ENCODE measurements at regions not wholly inside any gene's neighbourhood (a gene's known extent, or its start where the extent isn't known, plus 50 kb on each side); places are given as distances from the start of the nearest gene placed in this dataset.

DNA sequence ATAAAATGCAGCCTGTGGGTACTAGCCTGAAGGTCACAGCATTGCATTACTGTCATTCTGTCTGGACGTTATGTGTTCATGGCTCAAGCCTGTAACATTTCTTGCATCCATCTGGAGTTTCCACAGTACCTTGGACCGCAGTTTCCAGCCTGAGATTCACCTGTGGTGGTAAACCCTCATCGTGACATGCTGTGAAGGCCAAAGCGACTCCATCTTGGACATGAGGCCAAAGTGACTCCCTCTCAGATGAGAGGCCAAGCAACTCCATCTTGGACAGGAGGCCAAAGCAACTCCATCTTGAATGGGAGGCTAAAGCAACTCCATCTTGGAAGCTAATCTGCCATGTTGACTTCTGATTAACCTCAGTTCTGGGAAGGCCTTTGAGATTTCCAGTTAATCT lies 257.7 kb upstream of the MYT1L start:
- no peak for TF ChIP-seq PPARA (CRISPR knock-in tag; IDR thresholded peaks at IDR 0.05; ENCODE audit: borderline replicate concordance)
- no peak for TF ChIP-seq CSDC2 (CRISPR knock-in tag; IDR thresholded peaks at IDR 0.05)
- TF ChIP-seq, protein P1, sequence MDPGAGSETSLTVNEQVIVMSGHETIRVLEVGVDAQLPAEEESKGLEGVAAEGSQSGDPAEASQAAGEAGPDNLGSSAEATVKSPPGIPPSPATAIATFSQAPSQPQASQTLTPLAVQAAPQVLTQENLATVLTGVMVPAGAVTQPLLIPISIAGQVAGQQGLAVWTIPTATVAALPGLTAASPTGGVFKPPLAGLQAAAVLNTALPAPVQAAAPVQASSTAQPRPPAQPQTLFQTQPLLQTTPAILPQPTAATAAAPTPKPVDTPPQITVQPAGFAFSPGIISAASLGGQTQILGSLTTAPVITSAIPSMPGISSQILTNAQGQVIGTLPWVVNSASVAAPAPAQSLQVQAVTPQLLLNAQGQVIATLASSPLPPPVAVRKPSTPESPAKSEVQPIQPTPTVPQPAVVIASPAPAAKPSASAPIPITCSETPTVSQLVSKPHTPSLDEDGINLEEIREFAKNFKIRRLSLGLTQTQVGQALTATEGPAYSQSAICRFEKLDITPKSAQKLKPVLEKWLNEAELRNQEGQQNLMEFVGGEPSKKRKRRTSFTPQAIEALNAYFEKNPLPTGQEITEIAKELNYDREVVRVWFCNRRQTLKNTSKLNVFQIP (CRISPR knock-in tag; IDR thresholded peaks at IDR 0.05; ENCODE audit: borderline replicate concordance, low read depth): no peak
- TF ChIP-seq, protein P2, sequence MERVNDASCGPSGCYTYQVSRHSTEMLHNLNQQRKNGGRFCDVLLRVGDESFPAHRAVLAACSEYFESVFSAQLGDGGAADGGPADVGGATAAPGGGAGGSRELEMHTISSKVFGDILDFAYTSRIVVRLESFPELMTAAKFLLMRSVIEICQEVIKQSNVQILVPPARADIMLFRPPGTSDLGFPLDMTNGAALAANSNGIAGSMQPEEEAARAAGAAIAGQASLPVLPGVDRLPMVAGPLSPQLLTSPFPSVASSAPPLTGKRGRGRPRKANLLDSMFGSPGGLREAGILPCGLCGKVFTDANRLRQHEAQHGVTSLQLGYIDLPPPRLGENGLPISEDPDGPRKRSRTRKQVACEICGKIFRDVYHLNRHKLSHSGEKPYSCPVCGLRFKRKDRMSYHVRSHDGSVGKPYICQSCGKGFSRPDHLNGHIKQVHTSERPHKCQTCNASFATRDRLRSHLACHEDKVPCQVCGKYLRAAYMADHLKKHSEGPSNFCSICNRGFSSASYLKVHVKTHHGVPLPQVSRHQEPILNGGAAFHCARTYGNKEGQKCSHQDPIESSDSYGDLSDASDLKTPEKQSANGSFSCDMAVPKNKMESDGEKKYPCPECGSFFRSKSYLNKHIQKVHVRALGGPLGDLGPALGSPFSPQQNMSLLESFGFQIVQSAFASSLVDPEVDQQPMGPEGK (CRISPR knock-in tag; IDR thresholded peaks at IDR 0.05; ENCODE audit: borderline replicate concordance): no peak
- TF ChIP-seq OSR1 (CRISPR knock-in tag; IDR thresholded peaks at IDR 0.05): no peak
- TF ChIP-seq ZFP30 (CRISPR knock-in tag; IDR thresholded peaks at IDR 0.05): no peak
- no peak for TF ChIP-seq TOX (CRISPR knock-in tag; IDR thresholded peaks at IDR 0.05; ENCODE audit: borderline replicate concordance)
- TF ChIP-seq, protein P3, sequence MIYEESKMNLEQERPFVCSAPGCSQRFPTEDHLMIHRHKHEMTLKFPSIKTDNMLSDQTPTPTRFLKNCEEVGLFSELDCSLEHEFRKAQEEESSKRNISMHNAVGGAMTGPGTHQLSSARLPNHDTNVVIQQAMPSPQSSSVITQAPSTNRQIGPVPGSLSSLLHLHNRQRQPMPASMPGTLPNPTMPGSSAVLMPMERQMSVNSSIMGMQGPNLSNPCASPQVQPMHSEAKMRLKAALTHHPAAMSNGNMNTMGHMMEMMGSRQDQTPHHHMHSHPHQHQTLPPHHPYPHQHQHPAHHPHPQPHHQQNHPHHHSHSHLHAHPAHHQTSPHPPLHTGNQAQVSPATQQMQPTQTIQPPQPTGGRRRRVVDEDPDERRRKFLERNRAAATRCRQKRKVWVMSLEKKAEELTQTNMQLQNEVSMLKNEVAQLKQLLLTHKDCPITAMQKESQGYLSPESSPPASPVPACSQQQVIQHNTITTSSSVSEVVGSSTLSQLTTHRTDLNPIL (CRISPR knock-in tag; IDR thresholded peaks at IDR 0.05; ENCODE audit: low read depth): no peak
- no peak for TF ChIP-seq ZC3H10 (CRISPR knock-in tag; IDR thresholded peaks at IDR 0.05)
- no peak for TF ChIP-seq BACH2 (CRISPR knock-in tag; IDR thresholded peaks at IDR 0.05; ENCODE audit: borderline replicate concordance)
- TF ChIP-seq, protein P4, sequence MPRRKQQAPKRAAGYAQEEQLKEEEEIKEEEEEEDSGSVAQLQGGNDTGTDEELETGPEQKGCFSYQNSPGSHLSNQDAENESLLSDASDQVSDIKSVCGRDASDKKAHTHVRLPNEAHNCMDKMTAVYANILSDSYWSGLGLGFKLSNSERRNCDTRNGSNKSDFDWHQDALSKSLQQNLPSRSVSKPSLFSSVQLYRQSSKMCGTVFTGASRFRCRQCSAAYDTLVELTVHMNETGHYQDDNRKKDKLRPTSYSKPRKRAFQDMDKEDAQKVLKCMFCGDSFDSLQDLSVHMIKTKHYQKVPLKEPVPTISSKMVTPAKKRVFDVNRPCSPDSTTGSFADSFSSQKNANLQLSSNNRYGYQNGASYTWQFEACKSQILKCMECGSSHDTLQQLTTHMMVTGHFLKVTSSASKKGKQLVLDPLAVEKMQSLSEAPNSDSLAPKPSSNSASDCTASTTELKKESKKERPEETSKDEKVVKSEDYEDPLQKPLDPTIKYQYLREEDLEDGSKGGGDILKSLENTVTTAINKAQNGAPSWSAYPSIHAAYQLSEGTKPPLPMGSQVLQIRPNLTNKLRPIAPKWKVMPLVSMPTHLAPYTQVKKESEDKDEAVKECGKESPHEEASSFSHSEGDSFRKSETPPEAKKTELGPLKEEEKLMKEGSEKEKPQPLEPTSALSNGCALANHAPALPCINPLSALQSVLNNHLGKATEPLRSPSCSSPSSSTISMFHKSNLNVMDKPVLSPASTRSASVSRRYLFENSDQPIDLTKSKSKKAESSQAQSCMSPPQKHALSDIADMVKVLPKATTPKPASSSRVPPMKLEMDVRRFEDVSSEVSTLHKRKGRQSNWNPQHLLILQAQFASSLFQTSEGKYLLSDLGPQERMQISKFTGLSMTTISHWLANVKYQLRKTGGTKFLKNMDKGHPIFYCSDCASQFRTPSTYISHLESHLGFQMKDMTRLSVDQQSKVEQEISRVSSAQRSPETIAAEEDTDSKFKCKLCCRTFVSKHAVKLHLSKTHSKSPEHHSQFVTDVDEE (CRISPR knock-in tag; IDR thresholded peaks at IDR 0.05): no peak
- no peak for TF ChIP-seq TCF4 (CRISPR knock-in tag; IDR thresholded peaks at IDR 0.05; ENCODE audit: borderline replicate concordance)
- no peak for TF ChIP-seq ESRRG (CRISPR knock-in tag; IDR thresholded peaks at IDR 0.05)

DNA sequence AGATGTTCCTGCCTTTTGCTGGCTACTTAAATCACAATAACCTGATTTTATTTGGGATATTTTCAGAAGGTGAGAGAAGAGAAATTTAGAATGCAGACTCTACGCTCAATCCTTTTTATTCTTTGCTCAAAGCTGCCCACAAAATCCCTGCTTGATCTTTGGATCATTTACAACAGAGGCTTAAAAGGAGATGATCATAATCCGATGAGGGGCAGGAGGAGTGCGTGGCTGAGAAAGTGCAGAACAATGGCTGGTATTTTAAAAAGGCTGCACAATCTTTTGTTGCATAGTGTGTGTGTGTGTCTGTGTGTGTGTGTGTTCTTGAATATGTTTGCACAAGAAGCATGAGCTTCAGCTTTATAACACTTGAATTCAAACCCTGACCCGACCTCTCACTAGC lies 256.3 kb upstream of the MYT1L start:
- ATAC-seq: no peak
- TF ChIP-seq ZFP30 (CRISPR knock-in tag; IDR thresholded peaks at IDR 0.05): no peak
- TF ChIP-seq SNAI2 (CRISPR knock-in tag; IDR thresholded peaks at IDR 0.05): no peak
- no peak for TF ChIP-seq ESRRG (CRISPR knock-in tag; IDR thresholded peaks at IDR 0.05)

More for the DNA sequence above, 257.7 kb upstream of the MYT1L start:
- ATAC-seq: no peak

DNA sequence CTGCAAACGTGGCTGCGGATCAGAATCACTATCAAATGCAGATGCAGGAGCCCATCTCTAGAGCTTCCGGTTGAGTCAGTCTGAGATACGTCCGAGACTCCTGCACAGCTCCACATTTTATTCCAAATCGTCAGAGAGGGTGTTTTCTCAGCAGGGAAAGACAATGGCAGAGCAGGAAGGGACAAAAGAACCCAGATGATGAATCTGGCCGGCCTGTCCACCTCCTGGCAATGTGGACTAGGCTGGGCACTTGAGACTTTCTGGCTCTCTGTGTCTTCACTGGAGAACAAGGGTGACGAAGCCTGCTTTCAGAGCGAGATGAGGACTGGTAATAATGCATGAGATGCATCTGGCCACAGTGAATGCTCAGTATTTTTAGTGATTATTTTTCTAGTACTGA lies 255.9 kb upstream of the MYT1L start:
- no peak for ATAC-seq
- no peak for TF ChIP-seq PPARA (CRISPR knock-in tag; IDR thresholded peaks at IDR 0.05; ENCODE audit: borderline replicate concordance)
- TF ChIP-seq TOX (CRISPR knock-in tag; IDR thresholded peaks at IDR 0.05; ENCODE audit: borderline replicate concordance): no peak
- no peak for TF ChIP-seq ISL1 (CRISPR knock-in tag; IDR thresholded peaks at IDR 0.05)
- no peak for TF ChIP-seq BACH2 (CRISPR knock-in tag; IDR thresholded peaks at IDR 0.05; ENCODE audit: borderline replicate concordance)
- TF ChIP-seq GLIS3 (CRISPR knock-in tag; IDR thresholded peaks at IDR 0.05): no peak
- no peak for TF ChIP-seq OSR1 (CRISPR knock-in tag; IDR thresholded peaks at IDR 0.05)
- no peak for TF ChIP-seq CSDC2 (CRISPR knock-in tag; IDR thresholded peaks at IDR 0.05)
- TF ChIP-seq ZNF70 (CRISPR knock-in tag; IDR thresholded peaks at IDR 0.05): no peak
- TF ChIP-seq, protein P4 (CRISPR knock-in tag; IDR thresholded peaks at IDR 0.05): no peak
- TF ChIP-seq, protein P1 (CRISPR knock-in tag; IDR thresholded peaks at IDR 0.05; ENCODE audit: borderline replicate concordance, low read depth): no peak
- TF ChIP-seq, protein P3 (CRISPR knock-in tag; IDR thresholded peaks at IDR 0.05; ENCODE audit: low read depth): no peak

Measured in SK-N-SH treated with all-trans-retinoic acid at 6 μM for 48 hours (cell line).